GM18502 (cell line): ENCODE measurements at regions not wholly inside any gene's neighbourhood (a gene's known extent, or its start where the extent isn't known, plus 50 kb on each side); places are given as distances from the start of the nearest gene placed in this dataset.
"Not testable (repeated sequence)": the region's sequence is repeated elsewhere in the genome, so short reads cannot be mapped to it uniquely, and the experiment has no call there.

Experiments
- ATAC-seq: cut with Tn5 transposase; IDR thresholded peaks from one replicate; pipeline ENCODE4 v1.9.1; 2021; ENCODE audit warnings: mild to moderate bottlenecking; ENCODE audit not compliant: unreplicated experiment, poor library complexity

- ATAC-seq = no peak
Observed at GRCh38 chr1:21385022-21385421, 54.9 kb upstream of the NBPF3 start.

- ATAC-seq = no peak
Observed at GRCh38 chr1:21384620-21385019, 55.3 kb upstream of the NBPF3 start.

- ATAC-seq = no peak
Observed at GRCh38 chr1:21383785-21384401, 56.0 kb upstream of the NBPF3 start.

GRCh38 chr1:21381354-21381753 is 58.6 kb upstream of the NBPF3 start:
- no peak for ATAC-seq

GRCh38 chr1:21380147-21380546 is 59.8 kb upstream of the NBPF3 start:
- not testable (repeated sequence) for ATAC-seq

- no peak for ATAC-seq
Observed at GRCh38 chr1:21379571-21379970, 60.4 kb upstream of the NBPF3 start.

- ATAC-seq = no peak
Observed at GRCh38 chr1:21378705-21379494, 61.0 kb upstream of the NBPF3 start.

GRCh38 chr1:21372383-21372782 is 67.6 kb upstream of the NBPF3 start:
- no peak for ATAC-seq

GRCh38 chr1:21369905-21370304 is 70.0 kb upstream of the NBPF3 start:
- ATAC-seq = no peak

- no peak for ATAC-seq
Observed at GRCh38 chr1:21368515-21369289, 71.2 kb upstream of the NBPF3 start.

- ATAC-seq = not testable (repeated sequence)
Observed at GRCh38 chr1:21367973-21368514, 71.9 kb upstream of the NBPF3 start.

- no peak for ATAC-seq
Observed at GRCh38 chr1:21366288-21366687, 73.6 kb upstream of the NBPF3 start.

- no peak for ATAC-seq
Observed at GRCh38 chr1:21365036-21365435, 74.8 kb upstream of the ECE1 start.

- no peak for ATAC-seq
Observed at GRCh38 chr1:21362096-21362495, 71.8 kb upstream of the ECE1 start.

GRCh38 chr1:21361506-21361905 is 71.2 kb upstream of the ECE1 start:
- no peak for ATAC-seq

GRCh38 chr1:21357161-21357560 is 66.9 kb upstream of the ECE1 start:
- ATAC-seq = no peak

GRCh38 chr1:21355956-21356355 is 65.7 kb upstream of the ECE1 start:
- no peak for ATAC-seq

GRCh38 chr1:21352586-21352985 is 62.3 kb upstream of the ECE1 start:
- ATAC-seq = no peak

GRCh38 chr1:21351901-21352300 is 61.6 kb upstream of the ECE1 start:
- ATAC-seq = no peak

- no peak for ATAC-seq
Observed at GRCh38 chr1:21350202-21350885, 60.1 kb upstream of the ECE1 start.
